Loucy (cell line): ENCODE measurements at regions not wholly inside any gene's neighbourhood (a gene's known extent, or its start where the extent isn't known, plus 50 kb on each side); places are given as distances from the start of the nearest gene placed in this dataset.

Source experiments
- CTCF ChIP-seq: fragments of 200-600 bp; sonication (generic); conservative IDR thresholded peaks from 2 replicates; pipeline ENCODE4 v1.5.1; 2014; ENCODE audit warnings: mild to moderate bottlenecking, antibody characterized with exemption, low read length
- EZH2phosphoT487 ChIP-seq: fragments of 200-600 bp; IDR thresholded peaks from 2 replicates; pipeline ENCODE4 v1.6.1; 2018; ENCODE audit warnings: antibody characterized with exemption, mild to moderate bottlenecking, moderate library complexity, borderline replicate concordance

- TF ChIP-seq CTCF (no peak), EZH2phosphoT487 (no peak)
These were observed 72.1 kb downstream of the INSIG1 start for GRCh38 chr7:155369766-155370165.
